Urinary bladder (tissue), 3 donors: ENCODE measurements at regions not wholly inside any gene's neighbourhood (a gene's known extent, or its start where the extent isn't known, plus 50 kb on each side); places are given as distances from the start of the nearest gene placed in this dataset.

Experiments
- DNase-seq: peaks from one replicate; pipeline ENCODE4 v3.0.0-alpha.2; 2015; ENCODE audit errors: extremely low spot score
- H3K27ac ChIP-seq: one replicate; pipeline ENCODE4 v1.5.1; 2013; ENCODE audit warnings: low read depth, mild to moderate bottlenecking, moderate library complexity
- H3K36me3 ChIP-seq: one replicate; pipeline ENCODE4 v1.6.1; 2013; ENCODE audit warnings: mild to moderate bottlenecking, moderate library complexity; ENCODE audit not compliant: insufficient read depth
- H3K4me1 ChIP-seq: one replicate; pipeline ENCODE4 v1.6.1; 2013; ENCODE audit warnings: mild to moderate bottlenecking, moderate library complexity; ENCODE audit not compliant: insufficient read depth
- H3K4me3 ChIP-seq: one replicate; pipeline ENCODE4 v1.5.1; 2013; ENCODE audit warnings: low read depth, low read length
- WGBS: extraction: QIAGEN DNeasy Blood & Tissue Kit; methylation state at CpG from one replicate; pipeline ENCODE4 v1.1.7; 2013; 5-methylcytosine and 5-hydroxymethylcytosine counted together
- donor health status: healthy with polysubstance abuse.
- donor health status: healthy.

GRCh38 chr1:58890113-58890512 is 106.3 kb upstream of the JUN start:
- no peaks in the 10 kb centered on the region for H3K4me1 ChIP-seq
- no peak overlapping the region for H3K27ac ChIP-seq
- H3K36me3 ChIP-seq: no peaks in the 10 kb centered on the region

GRCh38 chr1:58890609-58891008 is 106.8 kb upstream of the JUN start:
- no peak for DNase-seq
- Histone ChIP-seq H3K27ac (no peak overlapping the region), H3K4me3 (no peak overlapping the region), H3K36me3 (no peaks in the 10 kb centered on the region), H3K4me1 (no peaks in the 10 kb centered on the region)
- WGBS: 96% methylated on average over 3 of the region's 3 CpGs

More at GRCh38 chr1:58890113-58890512, 106.3 kb upstream of the JUN start:
- 88% methylated on average over 3 of the region's 3 CpGs for WGBS
- no peak for DNase-seq
- H3K4me3 ChIP-seq: no peak overlapping the region

GRCh38 chr1:58891347-58891746 is 107.5 kb upstream of the JUN start:
- Histone ChIP-seq H3K4me1 (no peaks in the 10 kb centered on the region), H3K36me3 (no peaks in the 10 kb centered on the region), H3K4me3 (no peak overlapping the region), H3K27ac (no peak overlapping the region)
- 95% methylated on average over 2 of the region's 2 CpGs for WGBS
- no peak for DNase-seq

GRCh38 chr1:58893257-58893869 is 109.5 kb upstream of the JUN start:
- no peak for DNase-seq
- 67% methylated on average over 13 of the region's 13 CpGs for WGBS
- H3K4me1 ChIP-seq: peaks cover 4% of the 10 kb centered on the region

GRCh38 chr1:58895082-58895481 is 111.2 kb upstream of the JUN start:
- 91% methylated on average over 2 of the region's 2 CpGs for WGBS
- no peak for DNase-seq
- Histone ChIP-seq H3K4me3 (no peak overlapping the region), H3K27ac (no peak overlapping the region), H3K36me3 (no peaks in the 10 kb centered on the region), H3K4me1 (peaks cover 4% of the 10 kb centered on the region)

More at GRCh38 chr1:58893257-58893869, 109.5 kb upstream of the JUN start:
- Histone ChIP-seq H3K36me3 (no peaks in the 10 kb centered on the region), H3K4me3 (no peak overlapping the region), H3K27ac (no peak overlapping the region)

- no peaks in the 10 kb centered on the region for H3K36me3 ChIP-seq
- WGBS: 82% methylated on average over 5 of the region's 5 CpGs
- H3K4me3 ChIP-seq: no peak overlapping the region
- DNase-seq: no peak
- H3K4me1 ChIP-seq: peaks cover 4% of the 10 kb centered on the region
- no peak overlapping the region for H3K27ac ChIP-seq
Observed at GRCh38 chr1:58895559-58896145, 111.8 kb upstream of the JUN start.

- no peak overlapping the region for H3K4me3 ChIP-seq
- WGBS: 21% methylated on average over 8 of the region's 8 CpGs
- peak overlapping the region; percentile 33 for H3K27ac ChIP-seq
- peaks cover 4% of the 10 kb centered on the region for H3K4me1 ChIP-seq
- no peaks in the 10 kb centered on the region for H3K36me3 ChIP-seq
- DNase-seq: no peak
Observed at GRCh38 chr1:58896246-58897183, 112.7 kb upstream of the JUN start.

- H3K36me3 ChIP-seq: no peaks in the 10 kb centered on the region
- 28% methylated on average over 10 of the region's 10 CpGs for WGBS
- H3K4me3 ChIP-seq: no peak overlapping the region
- H3K4me1 ChIP-seq: peaks cover 4% of the 10 kb centered on the region
- no peak for DNase-seq
- no peak overlapping the region for H3K27ac ChIP-seq
Observed at GRCh38 chr1:58898739-58899586, 115.1 kb upstream of the JUN start.

GRCh38 chr1:58899587-58900271 is 115.9 kb upstream of the JUN start:
- WGBS: 55% methylated on average over 11 of the region's 11 CpGs
- Histone ChIP-seq H3K4me3 (no peak overlapping the region), H3K36me3 (no peaks in the 10 kb centered on the region), H3K4me1 (peaks cover 4% of the 10 kb centered on the region), H3K27ac (no peak overlapping the region)
- no peak for DNase-seq

GRCh38 chr1:58900396-58900795 is 116.5 kb upstream of the JUN start:
- WGBS: 43% methylated on average over 3 of the region's 3 CpGs
- H3K4me1 ChIP-seq: peaks cover 4% of the 10 kb centered on the region
- no peak overlapping the region for H3K27ac ChIP-seq
- H3K4me3 ChIP-seq: no peak overlapping the region
- DNase-seq: no peak
- no peaks in the 10 kb centered on the region for H3K36me3 ChIP-seq

GRCh38 chr1:58901008-58901407 is 117.2 kb upstream of the JUN start:
- no peak overlapping the region for H3K27ac ChIP-seq
- no peak for DNase-seq
- H3K4me1 ChIP-seq: peaks cover 4% of the 10 kb centered on the region
- H3K4me3 ChIP-seq: no peak overlapping the region
- no peaks in the 10 kb centered on the region for H3K36me3 ChIP-seq
- whole genome bisulfite sequencing: 96% methylated on average over 1 of the region's 1 CpG

GRCh38 chr1:58902830-58903513 is 119.1 kb upstream of the JUN start:
- WGBS: 29% methylated on average over 12 of the region's 12 CpGs
- no peaks in the 10 kb centered on the region for H3K4me1 ChIP-seq

More at GRCh38 chr1:58902830-58903513, 119.1 kb upstream of the JUN start:
- peak overlapping the region; percentile 24 for H3K4me3 ChIP-seq
- H3K36me3 ChIP-seq: no peaks in the 10 kb centered on the region
- no peak for DNase-seq
- H3K27ac ChIP-seq: peak overlapping the region; percentile 93
